HL-60 (cell line): ENCODE measurements at regions not wholly inside any gene's neighbourhood (a gene's known extent, or its start where the extent isn't known, plus 50 kb on each side); places are given as distances from the start of the nearest gene placed in this dataset.

Experiments used
- DNase-seq, 2 experiments: peaks; one replicate each; pipeline ENCODE4 v3.0.0-alpha.2; 2010 to 2020; ENCODE audit warnings: low read depth in 1 of 2, low spot score in 1 of 2
- H3K27ac ChIP-seq: fragments of 250-450 bp; sonication (Bioruptor Pico); replicated peaks from 2 replicates; pipeline ENCODE4 v1.5.1; 2020; ENCODE audit warnings: mild to moderate bottlenecking, moderate library complexity
- H3K27me3 ChIP-seq: fragments of 250-450 bp; sonication (Bioruptor Pico); 2 replicates; pipeline ENCODE4 v1.5.1; 2021; ENCODE audit warnings: mild to moderate bottlenecking, moderate library complexity; ENCODE audit not compliant: insufficient read depth, poor library complexity, severe bottlenecking
- H3K4me3 ChIP-seq: replicated peaks from 2 replicates; pipeline ENCODE4 v1.5.1; 2011; ENCODE audit warnings: mild to moderate bottlenecking, control low read depth, low read length; ENCODE audit not compliant: insufficient read depth
- CTCF ChIP-seq: IDR thresholded peaks from one replicate; pipeline ENCODE4 v1.5.1; 2011; ENCODE audit warnings: low read length, control low read depth, inconsistent platforms; ENCODE audit not compliant: insufficient read depth
- GABPA ChIP-seq: IDR thresholded peaks from 2 replicates; pipeline ENCODE4 v1.6.1; 2012; ENCODE audit warnings: low read depth
- POLR2AphosphoS5 ChIP-seq: IDR thresholded peaks from 2 replicates; pipeline ENCODE4 v1.6.1; 2012; ENCODE audit warnings: low read depth
- REST ChIP-seq: IDR thresholded peaks from 2 replicates; pipeline ENCODE4 v1.6.1; 2012; ENCODE audit warnings: low read depth; ENCODE audit not compliant: insufficient replicate concordance
- SPI1 ChIP-seq: IDR thresholded peaks from 2 replicates; pipeline ENCODE4 v1.6.1; 2012; ENCODE audit warnings: low read depth, mild to moderate bottlenecking, borderline replicate concordance

- no peak for DNase-seq
- Histone ChIP-seq H3K4me3 (no peak overlapping the region), H3K27ac (no peak overlapping the region), H3K27me3 (no peaks in the 10 kb centered on the region)
- TF ChIP-seq GABPA (no peak), CTCF (no peak), SPI1 (no peak), REST (no peak), POLR2AphosphoS5 (no peak)
Observed at GRCh38 chr4:140312100-140312499, 61.3 kb upstream of the SCOC start.

GRCh38 chr4:140311257-140311835, 62.1 kb upstream of the SCOC start:
- TF ChIP-seq SPI1 (no peak), CTCF (no peak), GABPA (no peak), POLR2AphosphoS5 (no peak), REST (no peak)
- H3K27ac ChIP-seq: no peak overlapping the region

GRCh38 chr4:140309124-140309870, 64.1 kb upstream of the SCOC start:
- Histone ChIP-seq H3K27me3 (no peaks in the 10 kb centered on the region), H3K4me3 (no peak overlapping the region), H3K27ac (no peak overlapping the region)
- no peak for TF ChIP-seq REST
- no peak for DNase-seq

More at GRCh38 chr4:140311257-140311835, 62.1 kb upstream of the SCOC start:
- Histone ChIP-seq H3K4me3 (no peak overlapping the region), H3K27me3 (no peaks in the 10 kb centered on the region)
- no peak for DNase-seq
